CD4-positive, alpha-beta T cell (primary cell): ENCODE measurements at regions not wholly inside any gene's neighbourhood (a gene's known extent, or its start where the extent isn't known, plus 50 kb on each side); places are given as distances from the start of the nearest gene placed in this dataset.

Experiments used
- ATAC-seq: fragments of 200-7000 bp; cut with Tn5 transposase; one replicate; pipeline ENCODE4 v1.10.0; 2022; ENCODE audit warnings: mild to moderate bottlenecking; ENCODE audit not compliant: poor library complexity
- CTCF ChIA-PET: fragments of 350-600 bp; sonication (Branson Sonifier 250); formaldehyde crosslinking; loops from one replicate; lab custom pipeline; 2021; ENCODE audit warnings: antibody characterized with exemption, inconsistent platforms; lab: Charles Lee
- POLR2A ChIA-PET: fragments of 350-600 bp; sonication (Branson Sonifier 250); formaldehyde crosslinking; loops from one replicate; lab custom pipeline; 2021; ENCODE audit warnings: antibody characterized with exemption, inconsistent platforms; lab: Charles Lee
- DNase-seq, 14 experiments: peaks; one replicate each; pipeline ENCODE4 v3.0.0-alpha.2; 2013 to 2020; ENCODE audit warnings: mixed read lengths in 2 of 14
- H3K27ac ChIP-seq, 2 donors: one replicate each; pipeline versions ENCODE4 v1.5.1 to v1.7.0; 2013; ENCODE audit warnings: low read length in 2 of 2, low read depth in 1 of 2, mild to moderate bottlenecking in 1 of 2
- H3K27me3 ChIP-seq, 2 experiments: 1 replicate in 1 of 2; 2 replicates in 1 of 2; pipeline versions ENCODE4 v1.6.1 to v1.7.0; 2013; ENCODE audit warnings: low read length in 2 of 2, control low read depth in 1 of 2, mild to moderate bottlenecking in 1 of 2, moderate library complexity in 1 of 2; ENCODE audit not compliant: insufficient read depth in 2 of 2, control insufficient read depth in 1 of 2
- H3K36me3 ChIP-seq: one replicate; pipeline ENCODE4 v1.6.1; 2013; ENCODE audit warnings: low read length, control low read depth; ENCODE audit not compliant: insufficient read depth
- H3K4me1 ChIP-seq: one replicate; pipeline ENCODE4 v1.6.1; 2013; ENCODE audit warnings: low read length, control low read depth; ENCODE audit not compliant: insufficient read depth
- H3K4me3 ChIP-seq: one replicate; pipeline ENCODE4 v1.5.1; 2013; ENCODE audit warnings: mild to moderate bottlenecking, low read length, moderate library complexity
- H3K9me3 ChIP-seq, 2 experiments: 1 replicate in 1 of 2; 2 replicates in 1 of 2; pipeline versions ENCODE4 v1.6.1 to v1.7.0; 2013; ENCODE audit warnings: low read length in 2 of 2, mild to moderate bottlenecking in 2 of 2, control low read depth in 1 of 2, moderate library complexity in 1 of 2; ENCODE audit not compliant: control insufficient read depth in 1 of 2, insufficient read depth in 1 of 2
- H3K27ac Mint-ChIP-seq: one replicate; pipeline ENCODE4 v1.8.0; 2020; ENCODE audit warnings: mixed read lengths
- H3K27me3 Mint-ChIP-seq: one replicate; pipeline ENCODE4 v1.8.0; 2021; ENCODE audit warnings: mixed read lengths
- H3K36me3 Mint-ChIP-seq: one replicate; pipeline ENCODE4 v1.8.0; 2021; ENCODE audit warnings: low read depth, mixed read lengths
- H3K4me1 Mint-ChIP-seq: one replicate; pipeline ENCODE4 v1.8.0; 2021; ENCODE audit warnings: low read depth, mixed read lengths
- H3K4me3 Mint-ChIP-seq: one replicate; pipeline ENCODE4 v1.8.0; 2020; ENCODE audit warnings: mild to moderate bottlenecking, mixed read lengths
- H3K9me3 Mint-ChIP-seq: one replicate; pipeline ENCODE4 v1.8.0; 2020; ENCODE audit warnings: mixed read lengths
- intact Hi-C, 2 experiments: fragments of 100-400 bp; cut with DNase I in 1 of 2; cut with micrococcal nuclease in 1 of 2; formaldehyde crosslinking; loops; one replicate each; pipeline versions ENCODE4 v1.15.1 to v1.9.0; 2023 to 2025; cut with DNase I, micrococcal nuclease
- TF ChIP-seq, protein P1 (sequence below): fragments of 200-600 bp; IDR thresholded peaks from one replicate; pipeline ENCODE4 v1.8.0; 2022; ENCODE audit warnings: antibody characterized with exemption, mild to moderate bottlenecking

DNA sequence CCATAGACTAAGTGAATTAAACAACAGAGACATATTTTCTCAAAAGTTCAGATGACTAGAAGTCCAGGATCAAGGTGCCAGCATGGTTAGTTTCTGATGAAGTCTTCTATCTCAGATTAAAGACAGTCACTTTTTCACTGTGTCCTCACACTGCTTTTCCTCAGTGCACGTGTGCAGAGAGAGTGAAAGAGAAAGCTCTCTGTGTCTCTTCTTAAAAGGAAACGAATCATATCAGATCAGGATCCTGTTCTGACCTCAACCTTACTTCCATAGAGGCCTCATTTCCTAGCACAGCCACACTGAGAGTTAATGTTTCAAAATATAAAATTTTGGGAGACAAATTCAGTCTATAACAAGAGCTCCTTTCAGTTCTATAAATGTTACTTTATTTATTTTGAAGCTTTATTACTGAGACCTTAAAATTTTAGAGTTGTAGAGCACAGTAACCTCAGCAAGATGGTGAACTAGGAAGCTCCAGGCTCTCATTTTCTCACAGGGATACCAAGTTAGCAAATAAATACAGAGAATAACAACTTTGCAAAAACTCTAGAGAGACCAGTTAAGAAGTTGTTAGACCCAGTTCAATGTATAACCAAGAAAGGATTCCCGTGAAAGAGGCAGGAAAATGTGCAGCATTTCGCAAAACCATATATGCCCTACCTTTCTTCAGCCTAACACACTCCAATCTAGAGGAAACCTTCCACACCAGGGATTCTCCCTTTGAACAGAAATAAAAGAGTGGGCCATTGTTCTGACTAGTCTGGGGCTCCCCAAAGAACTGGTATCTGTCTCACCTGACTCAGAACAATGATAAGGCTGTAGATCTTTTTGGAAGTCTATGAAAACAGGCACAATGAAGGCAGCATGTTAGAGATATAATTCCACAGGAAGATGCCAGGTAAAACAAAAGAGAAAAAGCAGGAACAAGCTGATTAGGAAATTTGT lies 372.2 kb downstream of the MRPL39 start:
- H3K4me1 ChIP-seq, result no peaks in the 10 kb centered on the region
- no peak overlapping the region for H3K27ac ChIP-seq
- H3K27me3 Mint-ChIP-seq, result no peaks in the 10 kb centered on the region
- no peaks in the 10 kb centered on the region for H3K27me3 ChIP-seq
- intact Hi-C loops, result no loop called here
- H3K4me3 Mint-ChIP-seq, result no peak overlapping the region
- no peaks in the 10 kb centered on the region for H3K9me3 ChIP-seq
- TF ChIP-seq, protein P1, sequence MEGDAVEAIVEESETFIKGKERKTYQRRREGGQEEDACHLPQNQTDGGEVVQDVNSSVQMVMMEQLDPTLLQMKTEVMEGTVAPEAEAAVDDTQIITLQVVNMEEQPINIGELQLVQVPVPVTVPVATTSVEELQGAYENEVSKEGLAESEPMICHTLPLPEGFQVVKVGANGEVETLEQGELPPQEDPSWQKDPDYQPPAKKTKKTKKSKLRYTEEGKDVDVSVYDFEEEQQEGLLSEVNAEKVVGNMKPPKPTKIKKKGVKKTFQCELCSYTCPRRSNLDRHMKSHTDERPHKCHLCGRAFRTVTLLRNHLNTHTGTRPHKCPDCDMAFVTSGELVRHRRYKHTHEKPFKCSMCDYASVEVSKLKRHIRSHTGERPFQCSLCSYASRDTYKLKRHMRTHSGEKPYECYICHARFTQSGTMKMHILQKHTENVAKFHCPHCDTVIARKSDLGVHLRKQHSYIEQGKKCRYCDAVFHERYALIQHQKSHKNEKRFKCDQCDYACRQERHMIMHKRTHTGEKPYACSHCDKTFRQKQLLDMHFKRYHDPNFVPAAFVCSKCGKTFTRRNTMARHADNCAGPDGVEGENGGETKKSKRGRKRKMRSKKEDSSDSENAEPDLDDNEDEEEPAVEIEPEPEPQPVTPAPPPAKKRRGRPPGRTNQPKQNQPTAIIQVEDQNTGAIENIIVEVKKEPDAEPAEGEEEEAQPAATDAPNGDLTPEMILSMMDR, result no peak
- no peak overlapping the region for H3K27ac Mint-ChIP-seq
- H3K4me1 Mint-ChIP-seq, result no peaks in the 10 kb centered on the region
- ATAC-seq (no peak), DNase-seq (peak in 1 of 14 experiments; percentile 6)
- peaks cover 9% of the 10 kb centered on the region for H3K9me3 Mint-ChIP-seq
- ChIA-PET CTCF (no interaction called here), POLR2A (no interaction called here)
- no peak overlapping the region for H3K4me3 ChIP-seq
- H3K36me3 Mint-ChIP-seq, result no peaks in the 10 kb centered on the region
- H3K36me3 ChIP-seq, result no peaks in the 10 kb centered on the region

DNA sequence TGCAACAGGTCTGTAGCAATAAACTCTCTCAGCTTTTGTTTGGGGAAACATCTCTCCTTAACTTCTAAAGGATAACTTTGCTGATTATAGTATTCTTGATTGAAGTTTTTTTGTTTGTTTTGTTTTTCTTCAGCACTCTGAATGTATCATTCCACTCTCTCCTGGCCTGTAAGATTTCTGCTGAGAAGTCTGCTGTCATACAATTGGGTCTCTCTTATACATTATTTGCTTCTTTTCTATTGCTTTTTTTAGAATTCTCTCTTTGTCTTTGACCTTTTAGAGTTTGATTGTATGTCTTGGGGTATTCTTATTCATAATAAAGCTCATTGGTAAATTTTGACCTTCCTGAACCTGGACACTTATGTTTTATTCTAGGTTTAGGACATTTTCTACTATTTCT lies 386.3 kb downstream of the MRPL39 start:
- ATAC-seq (no peak), DNase-seq (no peak)
- CTCF ChIA-PET, result no interaction called here
- no peaks in the 10 kb centered on the region for H3K27me3 Mint-ChIP-seq
- Histone ChIP-seq H3K4me1 (no peaks in the 10 kb centered on the region), H3K27me3 (no peaks in the 10 kb centered on the region), H3K4me3 (no peak overlapping the region), H3K36me3 (no peaks in the 10 kb centered on the region), H3K9me3 (peaks cover 7 to 13% of the 10 kb centered on the region in 2 experiments), H3K27ac (no peak overlapping the region)
- POLR2A ChIA-PET, result no interaction called here
- no peak overlapping the region for H3K27ac Mint-ChIP-seq
- no peaks in the 10 kb centered on the region for H3K36me3 Mint-ChIP-seq
- H3K4me1 Mint-ChIP-seq, result no peaks in the 10 kb centered on the region
- peaks cover 7% of the 10 kb centered on the region for H3K9me3 Mint-ChIP-seq
- TF ChIP-seq, protein P1, result no peak
- intact Hi-C loops, result no loop called here
- no peak overlapping the region for H3K4me3 Mint-ChIP-seq

DNA sequence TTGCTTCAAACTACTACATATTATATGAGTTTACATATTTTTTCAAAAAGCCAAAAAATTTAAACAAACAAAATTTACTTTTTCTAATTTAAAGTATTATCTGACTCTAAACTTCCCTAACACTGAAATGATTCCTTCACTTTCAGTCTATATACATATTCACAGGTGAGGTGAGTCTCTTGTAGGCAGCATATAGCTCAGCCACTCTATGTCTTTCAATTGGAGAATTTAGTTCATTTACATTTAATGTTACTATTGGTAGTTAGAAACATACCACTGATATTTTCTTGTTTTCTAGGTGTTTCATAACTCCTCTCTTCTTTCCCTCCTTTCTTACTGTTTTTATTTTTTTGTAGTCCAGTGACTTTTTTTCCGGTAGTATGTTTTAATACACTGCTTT lies 387.1 kb downstream of the MRPL39 start:
- TF ChIP-seq, protein P1, result no peak
- ChIA-PET CTCF (no interaction called here), POLR2A (no interaction called here)
- Mint-ChIP-seq H3K9me3 (peaks cover 7% of the 10 kb centered on the region), H3K27ac (no peak overlapping the region), H3K4me3 (no peak overlapping the region), H3K36me3 (no peaks in the 10 kb centered on the region), H3K27me3 (no peaks in the 10 kb centered on the region), H3K4me1 (no peaks in the 10 kb centered on the region)
- Histone ChIP-seq H3K27ac (no peak overlapping the region), H3K4me1 (no peaks in the 10 kb centered on the region), H3K27me3 (no peaks in the 10 kb centered on the region), H3K9me3 (peaks cover 7 to 13% of the 10 kb centered on the region in 2 experiments), H3K4me3 (no peak overlapping the region), H3K36me3 (no peaks in the 10 kb centered on the region)
- no peak for DNase-seq
- ATAC-seq, result no peak
- intact Hi-C loops, result no loop called here
